G401 (cell line): ENCODE measurements at regions not wholly inside any gene's neighbourhood (a gene's known extent, or its start where the extent isn't known, plus 50 kb on each side); places are given as distances from the start of the nearest gene placed in this dataset.

Source experiments
- DNase-seq: peaks from one replicate; pipeline ENCODE4 v3.0.0-alpha.2; 2015; ENCODE audit warnings: low spot score
- in situ Hi-C: cut with HindIII; loops from 2 replicates; pipeline ENCODE4 v1.10.0; 2016; ENCODE audit warnings: low sequenced_read_pairs, mixed read lengths

DNA sequence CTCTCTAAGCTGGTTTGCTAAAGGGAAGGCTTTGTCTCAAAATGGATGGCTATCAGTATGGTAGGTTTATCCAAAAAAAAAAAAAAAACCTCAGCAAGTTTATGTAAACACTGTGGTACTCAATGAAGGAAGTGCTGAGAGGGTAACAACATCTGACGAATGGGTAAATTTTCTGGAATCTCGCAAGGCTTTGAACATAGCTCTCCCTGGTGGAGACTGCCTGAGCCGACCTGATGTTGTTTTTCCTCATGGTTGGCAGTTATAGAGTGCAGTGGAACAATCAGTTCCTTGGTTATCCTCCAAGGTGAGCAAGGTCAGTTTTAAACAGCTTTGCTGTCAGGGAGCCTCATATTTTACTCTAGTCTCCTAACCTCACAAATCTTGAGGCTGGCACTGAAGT is 94.6 kb downstream of the ZPLD1 start:
- in situ Hi-C loops = no loop called here
- peak; percentile 3 for DNase-seq

DNA sequence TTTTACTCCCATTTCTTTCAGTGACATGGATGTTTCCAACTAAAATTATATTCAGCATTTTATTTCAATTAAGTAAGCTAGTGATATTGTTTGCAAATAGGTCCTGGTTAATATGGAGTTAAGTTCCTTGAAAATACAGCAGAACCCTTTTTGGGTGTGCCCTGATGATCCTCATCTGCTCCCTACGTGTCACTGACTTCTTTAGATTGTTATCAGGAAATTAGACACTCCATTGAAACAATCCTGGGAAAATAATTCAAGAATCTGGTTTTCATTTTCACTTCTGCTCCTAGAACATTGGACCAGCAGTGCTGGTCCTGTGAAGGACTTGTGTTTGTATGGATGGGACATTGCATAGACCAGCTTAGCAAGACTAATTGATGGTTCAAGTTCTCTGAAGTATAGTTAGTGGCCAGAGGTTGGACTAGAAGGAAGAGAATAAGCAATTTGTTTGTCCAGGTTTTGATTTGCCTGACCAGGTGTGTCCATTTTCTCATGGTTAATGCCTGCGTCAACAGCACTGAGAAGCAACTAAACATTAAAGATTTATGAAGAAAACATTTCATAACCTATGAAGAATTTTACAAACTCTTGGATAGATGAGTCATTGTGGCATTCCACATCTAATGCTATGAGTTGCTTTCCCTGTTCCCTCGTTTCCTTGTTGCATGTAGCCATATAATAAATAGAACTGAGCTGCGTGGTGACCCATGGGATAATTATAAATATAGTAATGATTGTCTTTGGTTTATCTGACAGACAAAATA is 95.8 kb downstream of the ZPLD1 start:
- DNase-seq = no peak
- in situ Hi-C loops = no loop called here

DNA sequence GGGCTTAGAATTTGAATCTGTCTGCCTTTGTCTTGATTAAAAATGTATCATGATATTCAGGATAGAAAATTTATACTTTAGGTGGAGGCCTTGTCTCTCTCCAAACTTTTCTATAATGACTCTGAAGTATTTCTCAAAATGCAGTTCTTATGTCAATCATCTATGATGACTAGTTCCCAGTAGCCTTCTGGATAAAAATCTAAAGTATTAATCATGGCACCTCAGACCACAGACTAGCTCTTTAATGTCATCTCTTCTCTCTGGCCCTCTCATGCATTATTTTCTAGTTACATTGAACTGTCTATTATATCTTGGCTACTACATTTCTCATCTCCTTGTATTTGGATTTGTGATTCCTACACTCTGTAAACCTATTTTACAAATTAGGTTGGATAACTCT is 96.9 kb downstream of the ZPLD1 start:
- DNase-seq = no peak
- in situ Hi-C loops = no loop called here

GRCh38 chr3:102532901-102533300 is 98.1 kb downstream of the ZPLD1 start:
- no peak for DNase-seq
- in situ Hi-C loops = no loop called here

GRCh38 chr3:102533784-102534183 is 99.0 kb downstream of the ZPLD1 start:
- in situ Hi-C loops = no loop called here
- no peak for DNase-seq

DNA sequence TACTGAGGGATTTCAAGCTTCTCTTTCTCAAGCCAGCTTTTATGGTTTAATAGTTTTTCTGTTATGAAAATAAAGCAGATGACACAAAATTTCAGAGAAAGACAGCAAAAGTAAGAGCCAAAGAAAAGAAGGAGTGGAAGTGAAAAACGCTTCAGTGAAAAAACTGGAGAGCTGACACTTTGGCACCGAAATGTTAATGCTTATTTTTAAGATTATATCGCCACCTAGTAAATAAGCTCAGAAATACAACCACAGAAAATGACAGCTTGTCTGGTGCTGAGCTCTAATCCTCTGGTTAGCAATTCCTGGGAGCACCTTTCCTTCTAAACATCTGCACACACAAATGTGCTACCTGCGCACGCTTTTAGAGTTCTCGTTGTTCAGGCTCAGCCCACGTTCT is 101.6 kb downstream of the ZPLD1 start:
- in situ Hi-C loops = no loop called here
- DNase-seq = peak; percentile 29

DNA sequence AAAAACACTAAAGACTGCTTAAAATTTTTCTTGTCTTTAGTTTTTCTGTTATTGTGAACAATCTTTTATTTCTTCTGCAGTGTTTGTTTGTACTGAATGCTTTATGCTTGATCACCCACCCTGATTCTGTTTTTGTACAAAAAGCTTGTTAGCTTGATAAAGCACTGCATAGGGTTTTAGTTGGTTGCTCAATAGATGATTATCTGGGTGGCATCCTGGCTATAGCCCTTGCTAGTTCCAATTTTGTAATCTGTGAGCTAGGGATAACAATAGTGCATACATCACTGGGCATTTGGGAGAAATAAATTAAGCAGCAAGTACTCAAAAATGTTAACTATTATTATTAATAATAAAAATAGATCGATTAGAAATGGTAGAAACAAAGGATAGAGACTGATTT is 102.3 kb downstream of the ZPLD1 start:
- in situ Hi-C loops = no loop called here
- no peak for DNase-seq

GRCh38 chr3:102544741-102545140 is 109.9 kb downstream of the ZPLD1 start:
- no peak for DNase-seq
- in situ Hi-C loops = no loop called here

DNA sequence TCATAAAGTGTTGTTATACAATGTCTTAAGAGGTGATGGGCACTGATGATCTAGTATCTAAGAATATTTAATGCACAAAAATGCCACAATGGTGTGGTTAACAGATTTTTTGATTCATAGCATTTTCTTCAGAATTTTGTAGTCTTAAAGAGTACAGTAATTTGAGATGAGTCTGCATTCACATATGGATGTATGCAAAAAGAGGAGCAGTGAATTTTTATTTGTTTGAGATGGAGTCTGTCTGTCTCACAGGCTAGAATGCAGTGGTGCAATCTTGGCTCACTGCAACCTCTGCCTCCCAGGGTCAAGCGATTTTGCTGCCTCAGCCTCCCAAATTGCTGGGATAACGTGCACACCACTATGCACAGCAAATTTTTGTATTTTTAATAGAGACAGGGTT is 110.5 kb downstream of the ZPLD1 start:
- in situ Hi-C loops = no loop called here
- DNase-seq = no peak

- no peak for DNase-seq
- in situ Hi-C loops = no loop called here
Measured at GRCh38 chr3:102553876-102554275, 119.1 kb downstream of the ZPLD1 start.

DNA sequence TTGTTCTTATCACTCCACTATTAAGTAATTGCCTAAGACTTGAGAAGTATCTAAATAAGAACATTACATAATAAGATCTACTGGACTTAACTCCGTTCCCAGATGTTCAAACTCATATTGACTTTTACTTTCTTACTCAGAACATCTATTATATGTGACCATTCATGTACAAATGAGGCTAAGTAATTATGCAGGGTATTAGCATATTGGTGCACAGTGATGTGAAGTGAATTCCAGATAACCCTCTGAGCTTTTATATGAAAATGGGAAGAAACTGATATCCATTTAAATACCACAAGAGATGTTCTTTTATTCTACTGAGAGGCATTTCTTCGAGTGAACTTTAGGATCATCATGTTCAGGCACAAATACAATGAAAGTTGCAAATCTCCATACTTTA is 135.7 kb downstream of the ZPLD1 start:
- DNase-seq = no peak
- in situ Hi-C loops = no loop called here

- no peak for DNase-seq
- in situ Hi-C loops = no loop called here
Measured at GRCh38 chr3:102571006-102571405, 136.2 kb downstream of the ZPLD1 start.

DNA sequence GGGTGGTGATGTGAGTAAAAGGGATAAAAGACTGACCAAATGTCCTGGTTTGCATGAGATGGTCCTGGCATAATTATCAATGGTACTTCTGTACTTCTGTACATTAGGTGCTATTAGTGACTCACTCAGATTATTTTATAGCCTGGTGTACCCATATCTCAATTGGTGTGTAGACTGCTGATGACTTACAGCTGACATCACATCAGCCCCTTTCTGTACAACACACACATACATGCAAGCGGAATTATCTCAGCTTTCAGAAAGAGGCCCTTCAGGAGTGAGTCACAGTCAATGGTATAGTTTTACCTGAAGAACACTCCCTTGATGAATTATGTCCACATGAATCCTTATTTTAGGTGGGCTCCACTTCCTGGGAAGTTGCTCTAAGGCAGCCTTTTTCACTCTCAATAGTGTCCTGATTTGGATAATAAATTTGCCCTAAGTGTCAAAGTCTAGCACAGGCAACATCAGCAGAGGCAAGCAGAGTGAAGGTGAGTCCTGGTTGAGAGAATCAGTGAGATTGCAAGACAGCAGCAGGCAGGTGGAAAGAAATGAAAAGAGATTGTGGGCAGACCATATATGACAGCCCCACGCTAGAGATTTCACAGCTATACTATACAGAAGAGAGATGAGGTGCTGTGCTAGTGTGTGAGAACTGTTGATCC is 137.0 kb downstream of the ZPLD1 start:
- DNase-seq = no peak
- in situ Hi-C loops = no loop called here

- DNase-seq = no peak
Measured at GRCh38 chr3:102573483-102574028, 138.7 kb downstream of the ZPLD1 start.

GRCh38 chr3:102574355-102574754 is 139.5 kb downstream of the ZPLD1 start:
- no peak for DNase-seq
- in situ Hi-C loops = no loop called here

More at GRCh38 chr3:102573483-102574028, 138.7 kb downstream of the ZPLD1 start:
- in situ Hi-C loops = no loop called here

GRCh38 chr3:102576651-102577050 is 141.8 kb downstream of the ZPLD1 start:
- DNase-seq = no peak
- in situ Hi-C loops = no loop called here

GRCh38 chr3:102577082-102577789 is 142.4 kb downstream of the ZPLD1 start:
- no peak for DNase-seq
- in situ Hi-C loops = no loop called here

DNA sequence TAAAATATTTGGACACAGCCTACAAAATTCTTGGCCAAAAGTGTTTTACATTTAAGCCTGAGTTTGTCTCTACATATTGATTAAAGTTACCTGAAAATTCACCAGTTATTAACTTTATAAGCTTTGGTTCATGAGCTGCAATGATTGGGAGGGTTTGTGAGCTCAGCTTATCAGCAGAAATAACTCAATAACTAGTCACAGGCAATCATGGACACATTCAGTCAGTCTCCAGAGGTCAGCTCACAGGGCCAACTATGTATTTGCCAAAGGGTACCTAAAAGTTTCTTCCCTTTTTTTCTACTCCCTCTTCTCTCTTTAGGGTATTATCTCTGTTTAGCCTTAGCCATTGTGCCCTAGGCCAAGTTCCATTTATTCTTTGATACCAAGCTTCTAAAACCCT is 145.9 kb downstream of the ZPLD1 start:
- DNase-seq = no peak
- in situ Hi-C loops = no loop called here

GRCh38 chr3:102586485-102586884 is 151.7 kb downstream of the ZPLD1 start:
- in situ Hi-C loops = no loop called here
- no peak for DNase-seq
